Suprapubic skin (tissue), 4 donors: ENCODE measurements at regions not wholly inside any gene's neighbourhood (a gene's known extent, or its start where the extent isn't known, plus 50 kb on each side); places are given as distances from the start of the nearest gene placed in this dataset.

Source experiments
- DNase-seq, 2 donors: peaks; one replicate each; pipeline ENCODE4 v3.0.0-alpha.2; 2019; ENCODE audit warnings: low spot score in 2 of 2
- H3K27ac ChIP-seq: fragments of 200-600 bp; sonication (generic); one replicate; pipeline ENCODE4 v1.5.1; 2019
- H3K27me3 ChIP-seq: fragments of 200-600 bp; sonication (generic); one replicate; pipeline ENCODE4 v1.5.1; 2019
- H3K36me3 ChIP-seq: fragments of 200-600 bp; sonication (generic); one replicate; pipeline ENCODE4 v1.5.1; 2019
- H3K4me1 ChIP-seq: fragments of 200-600 bp; sonication (generic); one replicate; pipeline ENCODE4 v1.5.1; 2019
- H3K4me3 ChIP-seq: fragments of 200-600 bp; sonication (generic); one replicate; pipeline ENCODE4 v1.5.1; 2019; ENCODE audit warnings: mild to moderate bottlenecking
- H3K9me3 ChIP-seq: fragments of 200-600 bp; sonication (generic); one replicate; pipeline ENCODE4 v1.5.1; 2019
- EP300 ChIP-seq: sonication (generic); formaldehyde crosslinking; IDR thresholded peaks from one replicate; pipeline ENCODE4 v1.6.1; 2017; ENCODE audit warnings: antibody characterized with exemption
- POLR2A ChIP-seq, 2 donors: fragments of 450-650 bp; IDR thresholded peaks; one replicate each; pipeline ENCODE4 v1.6.1; 2017; ENCODE audit warnings: antibody characterized with exemption in 2 of 2, mild to moderate bottlenecking in 2 of 2, moderate library complexity in 2 of 2
- POLR2AphosphoS5 ChIP-seq, 3 donors: sonication (generic); formaldehyde crosslinking; IDR thresholded peaks; one replicate each; pipeline ENCODE4 v1.6.1; 2017; ENCODE audit warnings: antibody characterized with exemption in 3 of 3
- WGBS: methylation state at CpG from one replicate; pipeline ENCODE4 v1.1.5; 2018; 5-methylcytosine and 5-hydroxymethylcytosine counted together
- TF ChIP-seq, protein P1 (sequence below), 2 donors: fragments of 200-600 bp in 1 of 2; fragments of 450-650 bp in 1 of 2; sonication (generic) in 1 of 2; IDR thresholded peaks; one replicate each; pipeline ENCODE4 v1.5.1; 2016 to 2019; ENCODE audit warnings: antibody characterized with exemption in 2 of 2, mild to moderate bottlenecking in 1 of 2, moderate library complexity in 1 of 2

DNA sequence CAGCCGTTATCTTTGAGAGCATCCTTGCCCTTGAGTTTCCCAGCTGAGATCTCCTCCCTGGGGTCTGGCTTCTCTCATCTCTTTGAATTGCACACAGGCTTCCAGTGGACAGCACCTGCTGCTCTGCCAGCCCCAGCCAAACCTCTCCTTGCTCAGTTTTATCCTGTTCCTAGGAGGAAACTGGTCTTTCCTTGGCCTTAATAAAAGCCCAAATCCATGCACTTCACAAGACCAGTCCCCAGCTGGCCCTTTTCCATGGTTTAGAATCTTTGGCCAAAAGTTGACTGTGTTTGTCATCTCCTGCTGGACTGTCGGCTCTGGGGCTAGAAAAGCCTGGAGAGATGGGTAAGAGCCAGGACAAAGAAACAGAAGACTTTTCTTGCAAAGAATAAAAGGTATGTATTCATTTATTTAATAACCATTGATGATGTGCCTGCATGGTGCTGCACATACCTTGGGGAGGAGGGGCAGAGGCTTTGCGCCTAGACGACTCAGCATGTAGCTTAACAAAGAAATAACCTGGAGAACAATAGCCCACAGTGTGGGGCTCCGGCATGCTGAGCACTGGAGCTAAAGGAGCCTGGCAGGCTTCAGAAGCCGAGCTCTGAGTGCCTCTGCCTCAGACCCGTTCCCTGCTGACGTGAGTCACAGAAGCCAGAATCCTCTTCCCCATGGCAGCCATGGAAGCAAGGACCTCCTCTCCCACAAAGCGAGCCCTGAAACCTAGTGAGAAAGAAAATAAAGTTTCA, 319.3 kb upstream of the B3GAT1 start:
- Histone ChIP-seq H3K4me3 (no peak overlapping the region), H3K9me3 (no peaks in the 10 kb centered on the region), H3K27ac (no peak overlapping the region), H3K27me3 (peaks cover 7% of the 10 kb centered on the region), H3K36me3 (no peaks in the 10 kb centered on the region), H3K4me1 (peaks cover 11% of the 10 kb centered on the region)
- TF ChIP-seq EP300 (no peak), POLR2A (IDR thresholded peaks at IDR 0.05) (no peak), POLR2AphosphoS5 (IDR thresholded peaks at IDR 0.05) (no peak)
- TF ChIP-seq, protein P1, sequence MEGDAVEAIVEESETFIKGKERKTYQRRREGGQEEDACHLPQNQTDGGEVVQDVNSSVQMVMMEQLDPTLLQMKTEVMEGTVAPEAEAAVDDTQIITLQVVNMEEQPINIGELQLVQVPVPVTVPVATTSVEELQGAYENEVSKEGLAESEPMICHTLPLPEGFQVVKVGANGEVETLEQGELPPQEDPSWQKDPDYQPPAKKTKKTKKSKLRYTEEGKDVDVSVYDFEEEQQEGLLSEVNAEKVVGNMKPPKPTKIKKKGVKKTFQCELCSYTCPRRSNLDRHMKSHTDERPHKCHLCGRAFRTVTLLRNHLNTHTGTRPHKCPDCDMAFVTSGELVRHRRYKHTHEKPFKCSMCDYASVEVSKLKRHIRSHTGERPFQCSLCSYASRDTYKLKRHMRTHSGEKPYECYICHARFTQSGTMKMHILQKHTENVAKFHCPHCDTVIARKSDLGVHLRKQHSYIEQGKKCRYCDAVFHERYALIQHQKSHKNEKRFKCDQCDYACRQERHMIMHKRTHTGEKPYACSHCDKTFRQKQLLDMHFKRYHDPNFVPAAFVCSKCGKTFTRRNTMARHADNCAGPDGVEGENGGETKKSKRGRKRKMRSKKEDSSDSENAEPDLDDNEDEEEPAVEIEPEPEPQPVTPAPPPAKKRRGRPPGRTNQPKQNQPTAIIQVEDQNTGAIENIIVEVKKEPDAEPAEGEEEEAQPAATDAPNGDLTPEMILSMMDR (IDR thresholded peaks at IDR 0.05): no peak
- WGBS: 51% methylated on average over 9 of the region's 9 CpGs
- DNase-seq: no peak

DNA sequence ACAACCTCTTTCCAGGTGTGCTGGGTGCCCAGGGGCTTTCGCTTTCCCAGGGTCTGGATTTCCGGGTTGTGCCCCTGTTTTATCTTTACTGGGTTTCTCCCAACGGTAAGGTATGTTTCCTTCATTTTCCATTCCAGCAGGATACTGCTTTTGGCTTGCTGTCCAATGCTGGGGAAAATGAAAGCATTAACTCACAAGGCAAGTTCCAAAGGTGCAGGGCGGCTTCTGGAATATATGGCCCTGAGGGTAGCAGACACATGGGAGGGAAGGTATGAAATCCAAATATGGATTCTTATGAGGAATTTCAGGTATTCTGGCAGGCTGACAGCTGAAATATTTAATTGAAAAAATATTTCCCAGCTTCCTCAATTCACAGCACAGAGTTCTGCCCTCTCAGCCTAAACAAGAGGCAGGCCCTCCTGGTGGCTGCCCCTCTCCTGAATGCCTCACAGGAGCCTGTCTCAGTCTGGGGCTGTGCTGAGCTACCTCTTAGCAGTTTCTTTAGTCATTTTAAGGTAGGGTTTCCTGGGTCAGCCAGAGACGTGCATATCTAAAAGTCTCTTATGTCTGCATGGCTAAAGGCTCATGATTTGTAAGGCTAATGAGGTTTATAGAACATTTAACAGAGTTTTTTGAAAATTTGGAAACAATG, 318.6 kb upstream of the B3GAT1 start:
- H3K27ac ChIP-seq: no peak overlapping the region
- no peak overlapping the region for H3K4me3 ChIP-seq
- H3K27me3 ChIP-seq: peaks cover 14% of the 10 kb centered on the region
- no peaks in the 10 kb centered on the region for H3K36me3 ChIP-seq
- H3K9me3 ChIP-seq: no peaks in the 10 kb centered on the region
- no peak for TF ChIP-seq POLR2A (IDR thresholded peaks at IDR 0.05)
- TF ChIP-seq, protein P1 (IDR thresholded peaks at IDR 0.05): no peak
- TF ChIP-seq EP300: no peak
- no peak for TF ChIP-seq POLR2AphosphoS5 (IDR thresholded peaks at IDR 0.05)
- WGBS: 36% methylated on average over 5 of the region's 5 CpGs
- H3K4me1 ChIP-seq: peaks cover 11% of the 10 kb centered on the region
- no peak for DNase-seq

DNA sequence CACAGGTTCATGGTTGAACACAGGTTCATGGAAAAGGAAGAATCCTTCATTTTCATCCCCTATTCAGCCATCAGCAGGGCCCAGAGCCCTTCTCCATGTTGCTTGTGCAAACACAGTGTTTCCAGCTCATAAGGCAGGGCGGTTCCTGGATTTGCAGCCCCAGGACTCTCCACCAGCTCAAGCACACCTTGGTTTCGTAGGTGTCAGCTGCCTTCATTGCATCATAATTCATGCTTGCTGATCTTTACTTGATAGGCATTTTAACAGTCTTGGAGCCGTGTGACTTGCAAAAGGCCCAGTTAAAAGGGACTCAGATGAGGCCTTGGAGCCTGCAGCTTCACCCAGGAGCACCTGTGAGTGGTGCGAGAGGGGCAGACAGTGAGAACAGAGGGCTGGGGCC, 318.1 kb upstream of the B3GAT1 start:
- TF ChIP-seq POLR2AphosphoS5 (IDR thresholded peaks at IDR 0.05) (no peak), EP300 (no peak), POLR2A (IDR thresholded peaks at IDR 0.05) (no peak)
- TF ChIP-seq, protein P1 (IDR thresholded peaks at IDR 0.05): no peak
- WGBS: 52% methylated on average over 2 of the region's 4 CpGs
- DNase-seq: no peak

DNA sequence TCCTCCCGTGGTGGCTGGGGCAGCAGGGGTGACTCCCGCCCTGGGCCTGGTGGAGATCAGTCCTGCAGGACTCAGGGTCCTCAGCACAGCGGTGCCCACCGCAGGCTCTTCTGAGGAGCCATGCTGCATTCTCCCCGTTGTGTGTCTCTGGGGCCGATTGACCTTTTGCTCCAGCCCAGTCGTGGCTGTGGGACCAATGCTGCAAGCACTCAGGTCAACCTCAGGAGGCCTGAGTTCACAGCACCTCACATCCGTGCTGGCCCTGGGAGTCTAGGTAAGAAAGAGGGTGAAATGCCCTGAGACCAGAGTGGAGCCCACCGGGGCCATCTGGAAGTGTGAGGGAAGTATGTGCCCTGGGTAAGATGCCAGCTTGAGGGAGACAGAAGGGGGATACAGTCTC, 316.1 kb upstream of the B3GAT1 start:
- no peak overlapping the region for H3K27ac ChIP-seq

More for the DNA sequence above, 318.1 kb upstream of the B3GAT1 start:
- no peaks in the 10 kb centered on the region for H3K9me3 ChIP-seq
- H3K4me3 ChIP-seq: no peak overlapping the region
- peaks cover 11% of the 10 kb centered on the region for H3K4me1 ChIP-seq
- H3K27me3 ChIP-seq: peaks cover 20% of the 10 kb centered on the region
- H3K36me3 ChIP-seq: no peaks in the 10 kb centered on the region
- no peak overlapping the region for H3K27ac ChIP-seq

DNA sequence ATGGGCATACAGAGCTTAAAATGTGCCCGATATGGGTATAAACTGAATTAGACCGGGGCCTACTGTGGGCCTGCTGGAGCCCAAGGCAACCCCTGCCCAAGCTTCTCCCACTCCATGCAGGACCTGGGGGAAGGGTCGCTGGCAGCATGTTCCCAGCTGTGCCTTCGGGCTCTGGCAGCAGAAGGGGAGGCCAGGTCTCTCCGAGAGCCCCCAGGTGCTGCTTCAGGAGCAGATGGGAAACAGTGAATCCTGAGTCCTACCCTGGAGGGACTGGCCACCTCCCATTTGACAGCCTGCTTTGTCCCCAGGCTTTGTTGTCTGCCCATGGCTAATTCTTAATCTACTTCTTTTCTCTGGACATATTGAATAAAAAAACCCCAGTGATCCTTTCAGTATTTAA, 315.6 kb upstream of the B3GAT1 start:
- Histone ChIP-seq H3K36me3 (no peaks in the 10 kb centered on the region), H3K27ac (no peak overlapping the region), H3K9me3 (no peaks in the 10 kb centered on the region), H3K27me3 (peaks cover 27% of the 10 kb centered on the region), H3K4me3 (no peak overlapping the region), H3K4me1 (peaks cover 11% of the 10 kb centered on the region)
- no peak for DNase-seq
- TF ChIP-seq POLR2AphosphoS5 (IDR thresholded peaks at IDR 0.05): no peak
- TF ChIP-seq EP300: no peak
- TF ChIP-seq, protein P1 (IDR thresholded peaks at IDR 0.05): no peak
- TF ChIP-seq POLR2A (IDR thresholded peaks at IDR 0.05): no peak
- WGBS: 77% methylated on average over 5 of the region's 5 CpGs

More for the DNA sequence above, 316.1 kb upstream of the B3GAT1 start:
- no peak overlapping the region for H3K4me3 ChIP-seq
- peaks cover 27% of the 10 kb centered on the region for H3K27me3 ChIP-seq
- DNase-seq: no peak
- TF ChIP-seq POLR2A (IDR thresholded peaks at IDR 0.05): no peak
- no peak for TF ChIP-seq EP300
- TF ChIP-seq, protein P1 (IDR thresholded peaks at IDR 0.05): no peak
- no peak for TF ChIP-seq POLR2AphosphoS5 (IDR thresholded peaks at IDR 0.05)
- H3K9me3 ChIP-seq: no peaks in the 10 kb centered on the region
- 94% methylated on average over 4 of the region's 9 CpGs for WGBS
- H3K36me3 ChIP-seq: no peaks in the 10 kb centered on the region
- H3K4me1 ChIP-seq: peaks cover 11% of the 10 kb centered on the region
